Epithelial cell of proximal tubule (primary cell): ENCODE measurements at regions not wholly inside any gene's neighbourhood (a gene's known extent, or its start where the extent isn't known, plus 50 kb on each side); places are given as distances from the start of the nearest gene placed in this dataset.
A peak's percentile ranks its signal among the peaks of the same experiment; 100 is the strongest.

ENCODE experiments used
- DNase-seq: peaks from one replicate; pipeline ENCODE4 v3.0.0-alpha.2; 2011; ENCODE audit warnings: low read depth
- H3K4me3 ChIP-seq: 2 replicates; pipeline ENCODE4 v1.5.1; 2011; ENCODE audit warnings: low read depth, mild to moderate bottlenecking, low read length
- CTCF ChIP-seq: conservative IDR thresholded peaks from 2 replicates; pipeline ENCODE4 v1.5.1; 2012; ENCODE audit warnings: low read depth, mild to moderate bottlenecking, low read length

- no peak overlapping the region for H3K4me3 ChIP-seq
- DNase-seq, result no peak
- TF ChIP-seq CTCF, result no peak
Observed at GRCh38 chr6:132096245-132096644, 145.1 kb upstream of the CCN2 start.

DNA sequence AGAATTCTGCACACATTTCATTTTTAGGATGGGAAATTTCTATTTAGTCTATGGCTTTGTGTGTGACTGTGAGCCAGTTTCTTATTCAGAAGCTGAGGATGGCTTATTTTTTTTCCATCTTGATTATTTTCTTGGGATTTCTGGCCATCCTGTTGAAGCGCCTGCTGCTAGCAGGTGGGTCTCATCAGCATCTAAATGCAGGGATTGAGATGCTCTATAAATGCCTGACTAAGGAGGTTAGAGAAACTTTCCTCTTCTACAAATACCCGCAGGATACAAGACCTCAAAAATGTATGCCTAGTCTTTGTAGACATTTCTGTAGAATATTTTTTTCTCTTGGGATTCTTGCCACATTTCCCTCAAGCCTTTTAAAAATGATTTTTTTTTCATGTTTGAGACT is 138.0 kb upstream of the CCN2 start:
- no peak for TF ChIP-seq CTCF
- DNase-seq, result no peak
- no peak overlapping the region for H3K4me3 ChIP-seq

DNA sequence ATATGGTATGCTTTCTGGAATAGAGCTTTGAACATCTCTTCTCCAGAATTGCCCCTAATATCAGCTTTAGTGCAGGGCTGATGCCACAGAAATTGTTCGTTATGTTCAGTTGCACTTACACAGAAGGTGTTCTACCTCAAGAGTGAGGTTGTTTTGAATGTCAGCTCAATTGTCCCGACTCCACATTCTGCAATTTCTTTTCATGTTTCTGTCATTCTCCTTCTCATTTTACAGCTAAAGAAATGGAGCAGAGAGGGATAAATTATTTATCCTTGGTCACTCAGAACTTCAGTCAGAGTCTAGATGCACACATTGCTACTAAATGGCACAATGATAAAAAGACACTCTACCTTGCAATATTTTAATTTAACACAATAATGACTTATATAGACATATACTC is 137.0 kb upstream of the CCN2 start:
- TF ChIP-seq CTCF, result no peak
- no peak overlapping the region for H3K4me3 ChIP-seq
- DNase-seq, result no peak

DNA sequence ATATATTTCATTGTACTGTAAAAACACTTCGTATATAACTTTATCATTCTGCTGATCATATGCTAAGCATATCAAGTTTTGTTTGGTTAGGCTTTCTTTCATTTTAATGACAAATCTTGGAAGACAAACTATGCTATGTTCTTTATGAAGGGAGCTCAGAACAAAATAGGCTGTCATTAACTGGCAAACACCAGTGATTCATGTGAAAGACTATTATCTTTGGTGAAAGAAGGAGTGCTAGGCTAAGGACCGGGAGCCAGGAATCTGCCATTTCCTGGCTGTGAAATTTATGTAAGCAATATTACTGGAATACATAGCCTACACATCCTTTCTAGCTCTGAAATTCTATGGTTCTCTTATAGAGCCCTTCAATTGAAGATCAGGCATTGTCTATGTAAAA is 136.2 kb upstream of the CCN2 start:
- no peak for DNase-seq
- no peak overlapping the region for H3K4me3 ChIP-seq
- TF ChIP-seq CTCF, result no peak

DNA sequence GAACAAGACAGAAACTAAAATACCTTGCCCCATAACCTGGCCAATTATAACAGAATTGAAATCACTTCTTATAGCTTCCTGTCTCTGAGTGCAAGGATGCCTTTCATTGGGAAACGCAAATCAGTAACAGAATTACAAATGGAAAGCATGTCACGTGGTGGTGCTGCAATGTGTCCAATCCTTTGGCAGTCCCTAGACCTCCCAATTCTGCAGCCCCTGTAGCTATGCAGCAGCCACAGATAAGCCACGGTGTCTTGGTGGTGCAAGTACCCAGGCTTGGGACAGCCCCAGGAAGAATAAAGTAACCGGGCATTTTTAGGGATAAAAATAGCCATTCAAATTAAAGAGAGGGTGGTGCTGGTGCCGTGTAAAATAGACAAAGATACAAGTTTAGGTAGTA is 134.6 kb upstream of the CCN2 start:
- DNase-seq, result no peak
- no peak for TF ChIP-seq CTCF

DNA sequence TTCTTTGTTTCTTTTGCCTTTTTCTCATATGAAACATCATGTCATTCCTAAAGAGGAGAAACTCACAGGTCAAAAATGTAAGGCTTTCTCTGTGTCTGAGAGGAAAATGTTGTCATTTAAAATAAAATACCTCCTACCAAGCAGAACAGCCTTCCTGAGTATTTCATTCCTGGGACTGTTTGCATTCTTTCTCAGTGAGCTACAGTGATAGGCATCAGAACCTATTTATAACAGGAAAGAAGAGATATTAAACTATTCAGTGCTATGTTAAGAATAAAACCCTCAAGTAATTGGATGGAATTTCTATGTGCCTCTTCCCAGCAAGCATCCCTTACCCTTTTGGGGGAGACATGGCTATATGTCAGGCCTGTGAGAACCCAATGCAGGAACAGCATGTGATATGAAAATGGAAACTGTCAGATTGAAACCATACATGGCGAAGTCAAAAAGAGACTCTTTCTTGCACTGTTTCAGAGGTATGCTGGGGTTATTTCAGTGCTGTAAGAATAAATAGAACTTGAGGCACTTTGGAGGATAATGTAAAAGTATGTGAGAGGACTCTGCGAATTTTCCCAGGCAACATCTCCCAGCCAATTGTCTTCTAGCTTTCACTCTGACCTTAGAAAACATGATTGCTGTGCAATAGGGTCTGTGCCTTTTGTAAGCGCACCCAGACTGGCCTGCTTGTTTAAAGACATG is 133.8 kb upstream of the CCN2 start:
- no peak for TF ChIP-seq CTCF
- H3K4me3 ChIP-seq, result no peak overlapping the region
- peak; percentile 95 for DNase-seq

More for the DNA sequence above, 134.6 kb upstream of the CCN2 start:
- H3K4me3 ChIP-seq, result no peak overlapping the region

DNA sequence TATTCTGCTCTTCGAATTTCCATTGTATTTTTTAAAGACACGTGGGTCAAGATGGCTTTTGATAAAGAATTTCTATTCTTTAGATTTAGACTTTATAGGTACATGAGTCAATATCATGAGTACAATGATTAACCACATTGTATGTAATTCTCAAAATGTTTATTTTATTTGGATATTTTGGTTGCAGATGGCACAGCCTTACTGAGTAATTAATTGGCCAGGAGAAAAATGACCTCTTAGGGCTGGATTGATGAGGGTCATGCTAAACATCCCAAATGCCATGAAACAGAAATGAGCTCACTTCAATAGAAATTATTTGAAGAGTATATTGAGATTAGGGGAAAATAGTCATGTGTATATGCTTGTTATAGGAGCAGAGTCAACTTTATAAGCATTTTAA is 131.2 kb upstream of the CCN2 start:
- TF ChIP-seq CTCF, result no peak
- H3K4me3 ChIP-seq, result no peak overlapping the region
- DNase-seq, result no peak
